ENCODE measurements at regions not wholly inside any gene's neighbourhood (a gene's known extent, or its start where the extent isn't known, plus 50 kb on each side); places are given as distances from the start of the nearest gene placed in this dataset.

GRCh38 chr3:174441588-174442301 lies 417.4 kb upstream of the NAALADL2 start:
- Histone ChIP-seq H3K36me3 (ENCODE audit: control insufficient read depth in 2 of 2, insufficient read depth in 1 of 2, low read length in 2 of 2) (no peaks in the 10 kb centered on the region), H3K4me3 (ENCODE audit: low read depth, low read length) (peak overlapping the region; percentile 82), H3K9me3 (ENCODE audit: control insufficient read depth, insufficient read depth, low read depth, low read length) (no peaks in the 10 kb centered on the region), H3K4me1 (ENCODE audit: control insufficient read depth, insufficient read depth, low read length) (no peaks in the 10 kb centered on the region), H3K27ac (ENCODE audit: extremely low read depth, low read depth, low read length) (peak overlapping the region; percentile 97)
- POLR2A ChIA-PET = no interaction called here
- TF ChIP-seq ZNF366 (tag by site-specific recombination; conservative IDR thresholded peaks at IDR 0.05) = 0 out of 2 replicates have a peak, but pooled peaks have one; percentile 27
- TF ChIP-seq ZNF610 (tag by site-specific recombination; IDR thresholded peaks at IDR 0.05; ENCODE audit: borderline replicate concordance) = peak; percentile 1; the same call in 1 of the 2 replicates
- peak; percentile 35; the same call in 1 of the 2 replicates for TF ChIP-seq ZNF600 (tag by site-specific recombination; IDR thresholded peaks at IDR 0.05)
- TF ChIP-seq FEZF1 (tag by site-specific recombination; IDR thresholded peaks at IDR 0.05) = peak; percentile 43
- peak; percentile 40 for TF ChIP-seq PRDM1 (tag by site-specific recombination; IDR thresholded peaks at IDR 0.05)
- TF ChIP-seq ZNF639 (tag by site-specific recombination; IDR thresholded peaks at IDR 0.05) = 0 out of 2 replicates have a peak, but pooled peaks have one; percentile 17
- TF ChIP-seq ZNF16 (tag by site-specific recombination; IDR thresholded peaks at IDR 0.05; ENCODE audit: low read depth) = no peak
- TF ChIP-seq WT1 (tag by site-specific recombination; IDR thresholded peaks at IDR 0.05) = no peak
- no peak for TF ChIP-seq ZNF416 (tag by site-specific recombination; IDR thresholded peaks at IDR 0.05)
- TF ChIP-seq OSR2 (tag by site-specific recombination; IDR thresholded peaks at IDR 0.05) = no peak
- TF ChIP-seq ZBTB6 (tag by site-specific recombination; IDR thresholded peaks at IDR 0.05) = no peak
- peak; percentile 81 for TF ChIP-seq ZNF335 (tag by site-specific recombination; conservative IDR thresholded peaks at IDR 0.05)
- TF ChIP-seq ZNF202 (tag by site-specific recombination; IDR thresholded peaks at IDR 0.05; ENCODE audit: borderline replicate concordance) = no peak
- CTCF ChIA-PET = no interaction called here

- ChIA-PET CTCF (no interaction called here), POLR2A (no interaction called here)
- TF ChIP-seq ATF2 (tag by site-specific recombination; IDR thresholded peaks at IDR 0.05; ENCODE audit: low read depth) (peak; percentile 77), ZNF157 (tag by site-specific recombination; IDR thresholded peaks at IDR 0.05) (no peak), ZNF518A (tag by site-specific recombination; conservative IDR thresholded peaks at IDR 0.05; ENCODE audit: low read depth) (no peak)
- Histone ChIP-seq H3K4me3 (ENCODE audit: low read depth, low read length) (peak overlapping the region; percentile 82), H3K36me3 (ENCODE audit: control insufficient read depth in 2 of 2, insufficient read depth in 1 of 2, low read length in 2 of 2) (no peaks in the 10 kb centered on the region), H3K4me1 (ENCODE audit: control insufficient read depth, insufficient read depth, low read length) (no peaks in the 10 kb centered on the region), H3K9me3 (ENCODE audit: control insufficient read depth, insufficient read depth, low read depth, low read length) (no peaks in the 10 kb centered on the region), H3K27ac (ENCODE audit: extremely low read depth, low read depth, low read length) (no peak overlapping the region)
Observed at GRCh38 chr3:174442302-174442682, 416.8 kb upstream of the NAALADL2 start.

All from HEK293 (cell line).